K562 (cell line): ENCODE measurements at regions not wholly inside any gene's neighbourhood (a gene's known extent, or its start where the extent isn't known, plus 50 kb on each side); places are given as distances from the start of the nearest gene placed in this dataset.

Source experiments
- ATAC-seq: fragments of 200-7000 bp; cut with Tn5 transposase; 3 replicates; pipeline ENCODE4 v1.9.1; 2020; ENCODE audit warnings: moderate library complexity
- BruUV-seq: library from RNA; stranded (reverse); fragments of 400-500 nt; replicated peaks from 2 replicates; lab custom pipeline; 2021; lab: Mats Ljungman, UMichigan
- CTCF ChIA-PET: fragments of 300-600 bp; formaldehyde crosslinking; extraction: SDS; loops from one replicate; lab custom pipeline; 2021; ENCODE audit warnings: low intra/inter-chr PET ratio; lab: Yijun Ruan, JAX
- POLR2A ChIA-PET: fragments of 300-600, 350-650 bp; sonication (Branson Sonifier 250); formaldehyde crosslinking; extraction: SDS; loops from one replicate; lab custom pipeline; 2021; ENCODE audit warnings: antibody characterized with exemption, inconsistent platforms; lab: Yijun Ruan, JAX
- DNase-seq, 4 experiments: peaks; one replicate each; pipeline versions ENCODE4 v3.0.0 to v3.0.0-alpha.2; 2011 to 2018; ENCODE audit warnings: low spot score in 3 of 4, mixed read lengths in 3 of 4; ENCODE audit errors: extremely low read depth in 1 of 4
- FAIRE-seq: peaks from 2 replicates; lab custom pipeline; 2011; peaks lifted over from hg19 to GRCh38; lab: Jason Lieb, UNC
- H2AFZ ChIP-seq: 2 replicates; pipeline ENCODE4 v1.6.0; 2011; ENCODE audit warnings: low read depth, low read length, control low read depth, inconsistent platforms
- H3K27ac ChIP-seq: fragments of 200-600 bp; 3 replicates; pipeline ENCODE4 v1.8.0; 2011; ENCODE audit warnings: low read depth, mild to moderate bottlenecking, control low read depth, inconsistent platforms, low read length, moderate library complexity, mixed read lengths; ENCODE audit errors: extremely low read depth
- H3K27me3 ChIP-seq, 2 experiments: fragments of 300-600 bp in 1 of 2; 2 replicates in 1 of 2; 3 replicates in 1 of 2; pipeline versions ENCODE4 v1.6.0 to v1.8.0; 2011; ENCODE audit warnings: inconsistent platforms in 2 of 2, low read length in 2 of 2, mild to moderate bottlenecking in 1 of 2, mixed read lengths in 1 of 2, moderate library complexity in 1 of 2; ENCODE audit not compliant: control insufficient read depth in 2 of 2, insufficient read depth in 2 of 2
- H3K36me3 ChIP-seq: fragments of 300-600 bp; 3 replicates; pipeline ENCODE4 v1.8.0; 2011; ENCODE audit warnings: mild to moderate bottlenecking, low read length, inconsistent platforms; ENCODE audit not compliant: control insufficient read depth, insufficient read depth
- H3K4me1 ChIP-seq, 2 experiments: fragments of 200-600 bp in 1 of 2; replicated peaks in 1 of 2; 2 replicates in 1 of 2; 3 replicates in 1 of 2; pipeline versions ENCODE4 v1.5.1 to v1.8.0; 2011; ENCODE audit warnings: inconsistent platforms in 2 of 2, low read length in 2 of 2, mild to moderate bottlenecking in 1 of 2, mixed read lengths in 1 of 2, moderate library complexity in 1 of 2; ENCODE audit not compliant: control insufficient read depth in 2 of 2, insufficient read depth in 2 of 2
- H3K4me2 ChIP-seq: 2 replicates; pipeline ENCODE4 v1.6.1; 2011; ENCODE audit warnings: low read length, control low read depth, inconsistent platforms, mixed read lengths; ENCODE audit not compliant: insufficient read depth
- H3K4me3 ChIP-seq: fragments of 200-600 bp; sonication (generic), shearing (Covaris generic); 2 replicates; pipeline ENCODE4 v1.5.1; 2016; ENCODE audit warnings: control low read depth, inconsistent platforms
- H3K79me2 ChIP-seq: fragments of 200-600 bp; 3 replicates; pipeline ENCODE4 v1.8.0; 2011; ENCODE audit warnings: low read length, inconsistent platforms; ENCODE audit not compliant: control insufficient read depth, insufficient read depth
- H3K9ac ChIP-seq, 2 experiments: 2 replicates each; pipeline versions ENCODE4 v1.6.0 to v1.6.1; 2011; ENCODE audit warnings: low read depth in 2 of 2, low read length in 2 of 2, control low read depth in 1 of 2, inconsistent platforms in 1 of 2, mild to moderate bottlenecking in 1 of 2, mixed read lengths in 1 of 2; ENCODE audit not compliant: insufficient read depth in 1 of 2
- H3K9me1 ChIP-seq: one replicate; pipeline ENCODE4 v1.6.0; 2011; ENCODE audit warnings: inconsistent platforms, mild to moderate bottlenecking, low read length, moderate library complexity; ENCODE audit not compliant: control insufficient read depth, insufficient read depth
- H3K9me3 ChIP-seq: replicated peaks from 2 replicates; pipeline ENCODE4 v1.5.1; 2011; ENCODE audit warnings: low read depth, low read length, inconsistent platforms; ENCODE audit not compliant: control insufficient read depth, insufficient read depth
- H4K20me1 ChIP-seq: replicated peaks from 2 replicates; pipeline ENCODE4 v1.6.1; 2011; ENCODE audit warnings: low read length, inconsistent platforms, mixed read lengths; ENCODE audit not compliant: control insufficient read depth, insufficient read depth
- HES1 ChIP-seq: fragments of 450-650 bp; IDR thresholded peaks from 2 replicates; pipeline ENCODE4 v1.6.1; 2016; ENCODE audit warnings: low read depth, mild to moderate bottlenecking, moderate library complexity
- KAT7 ChIP-seq: sonication (generic); formaldehyde crosslinking; IDR thresholded peaks from 2 replicates; pipeline ENCODE4 v1.8.0; 2022; ENCODE audit warnings: missing genetic modification reagents, mild to moderate bottlenecking, borderline replicate concordance
- MNT ChIP-seq, 2 experiments: fragments of 450-650 bp; conservative IDR thresholded peaks; 2 replicates each; pipeline ENCODE4 v1.6.1; 2017; ENCODE audit warnings: mild to moderate bottlenecking in 2 of 2, moderate library complexity in 2 of 2
- NFE2 ChIP-seq: IDR thresholded peaks from 2 replicates; pipeline ENCODE4 v1.6.1; 2014; ENCODE audit warnings: antibody characterized with exemption, low read depth
- PHF20 ChIP-seq: fragments of 450-650 bp; IDR thresholded peaks from 2 replicates; pipeline ENCODE4 v1.6.1; 2018; ENCODE audit not compliant: partially characterized antibody
- TCF15 ChIP-seq: fragments of 250-450 bp; sonication (Bioruptor Pico); IDR thresholded peaks from 2 replicates; pipeline ENCODE4 v1.8.0; 2022; ENCODE audit warnings: moderate library complexity, mild to moderate bottlenecking, inconsistent platforms
- WGBS: fragments of 100-300 bp; shearing (Covaris generic); methylation state at CpG from one replicate; pipeline ENCODE4 v1.1.6; 2016; ENCODE audit warnings: low coverage, mixed read lengths; ENCODE audit not compliant: insufficient coverage; ENCODE audit errors: missing lambda C conversion rate; 5-methylcytosine and 5-hydroxymethylcytosine counted together
- in situ Hi-C: fragments of 300-500 bp; cut with MboI; formaldehyde crosslinking; loops from 4 replicates; pipeline ENCODE4 v1.15.0; 2018; ENCODE audit warnings: inconsistent platforms, mixed read lengths
- intact Hi-C: fragments of 100-400 bp; cut with micrococcal nuclease; formaldehyde crosslinking; loops from 2 replicates; pipeline ENCODE4 v1.14.2; 2022
- TF ChIP-seq, protein P1 (sequence below), 2 experiments: fragments of 450-650 bp in 1 of 2; sonication (generic) in 1 of 2; formaldehyde crosslinking in 1 of 2; IDR thresholded peaks in 1 of 2; conservative IDR thresholded peaks in 1 of 2; 2 replicates each; pipeline versions ENCODE4 v1.6.1 to v1.8.1; 2016 to 2023; ENCODE audit warnings: mild to moderate bottlenecking in 2 of 2, moderate library complexity in 2 of 2, inconsistent platforms in 1 of 2, missing genetic modification reagents in 1 of 2
- TF ChIP-seq, protein P2 (sequence below): fragments of 150-350 bp; conservative IDR thresholded peaks from 2 replicates; pipeline ENCODE4 v1.6.1; 2014; ENCODE audit warnings: low read length
- TF ChIP-seq, protein P3 (sequence below): fragments of 450-650 bp; IDR thresholded peaks from 2 replicates; pipeline ENCODE4 v1.6.1; 2017; ENCODE audit warnings: antibody characterized with exemption

- ChIA-PET CTCF (no interaction called here), POLR2A (no interaction called here)
- no peaks in the 10 kb centered on the region for H3K27me3 ChIP-seq
- no peaks in the 10 kb centered on the region for H4K20me1 ChIP-seq
- BruUV-seq = no TSS peak
- no peaks in the 10 kb centered on the region for H3K9me3 ChIP-seq
- H2AFZ ChIP-seq = no peak overlapping the region
- DNase-seq (no peak), ATAC-seq (no peak), FAIRE-seq (no peak)
- intact Hi-C loops (no loop called here), in situ Hi-C loops (no loop called here)
- no peak overlapping the region for H3K4me3 ChIP-seq
- no peak overlapping the region for H3K9ac ChIP-seq
- WGBS = 5% methylated on average over 2 of the region's 2 CpGs
- H3K9me1 ChIP-seq = no peaks in the 10 kb centered on the region
- no peak overlapping the region for H3K27ac ChIP-seq
- H3K4me1 ChIP-seq = no peaks in the 10 kb centered on the region
- H3K79me2 ChIP-seq = no peaks in the 10 kb centered on the region
- TF ChIP-seq NFE2 (no peak), HES1 (no peak), PHF20 (no peak), KAT7 (no peak), MNT (conservative IDR thresholded peaks at IDR 0.05) (no peak), TCF15 (CRISPR knock-in tag) (no peak)
- TF ChIP-seq, protein P1, sequence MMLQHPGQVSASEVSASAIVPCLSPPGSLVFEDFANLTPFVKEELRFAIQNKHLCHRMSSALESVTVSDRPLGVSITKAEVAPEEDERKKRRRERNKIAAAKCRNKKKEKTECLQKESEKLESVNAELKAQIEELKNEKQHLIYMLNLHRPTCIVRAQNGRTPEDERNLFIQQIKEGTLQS (IDR thresholded peaks at IDR 0.05) = no peak
- TF ChIP-seq, protein P1 (CRISPR knock-in tag; conservative IDR thresholded peaks at IDR 0.05) = no peak
- TF ChIP-seq, protein P2, sequence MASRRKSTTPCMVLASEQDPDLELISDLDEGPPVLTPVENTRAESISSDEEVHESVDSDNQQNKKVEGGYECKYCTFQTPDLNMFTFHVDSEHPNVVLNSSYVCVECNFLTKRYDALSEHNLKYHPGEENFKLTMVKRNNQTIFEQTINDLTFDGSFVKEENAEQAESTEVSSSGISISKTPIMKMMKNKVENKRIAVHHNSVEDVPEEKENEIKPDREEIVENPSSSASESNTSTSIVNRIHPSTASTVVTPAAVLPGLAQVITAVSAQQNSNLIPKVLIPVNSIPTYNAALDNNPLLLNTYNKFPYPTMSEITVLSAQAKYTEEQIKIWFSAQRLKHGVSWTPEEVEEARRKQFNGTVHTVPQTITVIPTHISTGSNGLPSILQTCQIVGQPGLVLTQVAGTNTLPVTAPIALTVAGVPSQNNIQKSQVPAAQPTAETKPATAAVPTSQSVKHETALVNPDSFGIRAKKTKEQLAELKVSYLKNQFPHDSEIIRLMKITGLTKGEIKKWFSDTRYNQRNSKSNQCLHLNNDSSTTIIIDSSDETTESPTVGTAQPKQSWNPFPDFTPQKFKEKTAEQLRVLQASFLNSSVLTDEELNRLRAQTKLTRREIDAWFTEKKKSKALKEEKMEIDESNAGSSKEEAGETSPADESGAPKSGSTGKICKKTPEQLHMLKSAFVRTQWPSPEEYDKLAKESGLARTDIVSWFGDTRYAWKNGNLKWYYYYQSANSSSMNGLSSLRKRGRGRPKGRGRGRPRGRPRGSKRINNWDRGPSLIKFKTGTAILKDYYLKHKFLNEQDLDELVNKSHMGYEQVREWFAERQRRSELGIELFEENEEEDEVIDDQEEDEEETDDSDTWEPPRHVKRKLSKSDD = no peak
- TF ChIP-seq, protein P3, sequence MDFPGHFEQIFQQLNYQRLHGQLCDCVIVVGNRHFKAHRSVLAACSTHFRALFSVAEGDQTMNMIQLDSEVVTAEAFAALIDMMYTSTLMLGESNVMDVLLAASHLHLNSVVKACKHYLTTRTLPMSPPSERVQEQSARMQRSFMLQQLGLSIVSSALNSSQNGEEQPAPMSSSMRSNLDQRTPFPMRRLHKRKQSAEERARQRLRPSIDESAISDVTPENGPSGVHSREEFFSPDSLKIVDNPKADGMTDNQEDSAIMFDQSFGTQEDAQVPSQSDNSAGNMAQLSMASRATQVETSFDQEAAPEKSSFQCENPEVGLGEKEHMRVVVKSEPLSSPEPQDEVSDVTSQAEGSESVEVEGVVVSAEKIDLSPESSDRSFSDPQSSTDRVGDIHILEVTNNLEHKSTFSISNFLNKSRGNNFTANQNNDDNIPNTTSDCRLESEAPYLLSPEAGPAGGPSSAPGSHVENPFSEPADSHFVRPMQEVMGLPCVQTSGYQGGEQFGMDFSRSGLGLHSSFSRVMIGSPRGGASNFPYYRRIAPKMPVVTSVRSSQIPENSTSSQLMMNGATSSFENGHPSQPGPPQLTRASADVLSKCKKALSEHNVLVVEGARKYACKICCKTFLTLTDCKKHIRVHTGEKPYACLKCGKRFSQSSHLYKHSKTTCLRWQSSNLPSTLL = no peak
- H3K36me3 ChIP-seq = no peaks in the 10 kb centered on the region
- no peak overlapping the region for H3K4me2 ChIP-seq
These were observed 242.6 kb upstream of the PAPPA start for GRCh38 chr9:115910959-115911358.
